Esophagus muscularis mucosa (tissue), 4 donors: ENCODE measurements at regions not wholly inside any gene's neighbourhood (a gene's known extent, or its start where the extent isn't known, plus 50 kb on each side); places are given as distances from the start of the nearest gene placed in this dataset.

Experiments
- EP300 ChIP-seq: sonication (generic); formaldehyde crosslinking; IDR thresholded peaks from one replicate; pipeline ENCODE4 v1.6.1; 2017; ENCODE audit warnings: antibody characterized with exemption
- POLR2A ChIP-seq: fragments of 450-650 bp; IDR thresholded peaks from one replicate; pipeline ENCODE4 v1.6.1; 2017; ENCODE audit warnings: antibody characterized with exemption, moderate library complexity, mild to moderate bottlenecking, low read depth
- POLR2AphosphoS5 ChIP-seq, 2 donors: sonication (generic); formaldehyde crosslinking; IDR thresholded peaks; one replicate each; pipeline ENCODE4 v1.6.1; 2017; ENCODE audit warnings: antibody characterized with exemption in 2 of 2
- TF ChIP-seq, protein P1 (sequence below), 3 experiments: fragments of 200-600 bp in 2 of 3; fragments of 450-650 bp in 1 of 3; sonication (generic) in 2 of 3; IDR thresholded peaks; one replicate each; pipeline ENCODE4 v1.5.1; 2017 to 2019; ENCODE audit warnings: antibody characterized with exemption in 3 of 3, mild to moderate bottlenecking in 2 of 3, moderate library complexity in 1 of 3

DNA sequence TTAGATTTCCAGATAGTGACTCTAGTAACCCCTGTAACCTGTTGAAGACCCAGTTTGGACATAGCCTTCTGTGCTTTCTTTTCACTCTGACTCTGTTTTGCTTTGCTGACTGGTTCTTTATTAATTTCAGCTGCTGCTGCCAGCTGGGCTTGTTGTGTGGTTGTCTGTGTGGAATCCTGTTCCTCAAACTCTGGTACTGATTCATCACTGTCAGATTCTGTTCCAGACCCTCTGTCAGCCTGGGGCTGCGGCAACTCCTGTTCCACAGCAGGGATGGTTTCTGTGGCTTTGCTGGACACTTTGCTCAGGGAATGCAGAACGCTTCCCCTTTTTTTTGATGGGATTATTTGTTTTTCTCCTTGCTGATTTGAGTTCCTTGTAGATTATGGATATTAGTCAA, 104.9 kb downstream of the SEC23IP start:
- TF ChIP-seq, protein P1, sequence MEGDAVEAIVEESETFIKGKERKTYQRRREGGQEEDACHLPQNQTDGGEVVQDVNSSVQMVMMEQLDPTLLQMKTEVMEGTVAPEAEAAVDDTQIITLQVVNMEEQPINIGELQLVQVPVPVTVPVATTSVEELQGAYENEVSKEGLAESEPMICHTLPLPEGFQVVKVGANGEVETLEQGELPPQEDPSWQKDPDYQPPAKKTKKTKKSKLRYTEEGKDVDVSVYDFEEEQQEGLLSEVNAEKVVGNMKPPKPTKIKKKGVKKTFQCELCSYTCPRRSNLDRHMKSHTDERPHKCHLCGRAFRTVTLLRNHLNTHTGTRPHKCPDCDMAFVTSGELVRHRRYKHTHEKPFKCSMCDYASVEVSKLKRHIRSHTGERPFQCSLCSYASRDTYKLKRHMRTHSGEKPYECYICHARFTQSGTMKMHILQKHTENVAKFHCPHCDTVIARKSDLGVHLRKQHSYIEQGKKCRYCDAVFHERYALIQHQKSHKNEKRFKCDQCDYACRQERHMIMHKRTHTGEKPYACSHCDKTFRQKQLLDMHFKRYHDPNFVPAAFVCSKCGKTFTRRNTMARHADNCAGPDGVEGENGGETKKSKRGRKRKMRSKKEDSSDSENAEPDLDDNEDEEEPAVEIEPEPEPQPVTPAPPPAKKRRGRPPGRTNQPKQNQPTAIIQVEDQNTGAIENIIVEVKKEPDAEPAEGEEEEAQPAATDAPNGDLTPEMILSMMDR (IDR thresholded peaks at IDR 0.05) = no peak
- TF ChIP-seq POLR2A = no peak
- TF ChIP-seq POLR2AphosphoS5 (IDR thresholded peaks at IDR 0.05) = no peak
- TF ChIP-seq EP300 = no peak
